ENCODE measurements at regions not wholly inside any gene's neighbourhood (a gene's known extent, or its start where the extent isn't known, plus 50 kb on each side); places are given as distances from the start of the nearest gene placed in this dataset.
"Not testable (repeated sequence)": the region's sequence is repeated elsewhere in the genome, so short reads cannot be mapped to it uniquely, and the experiment has no call there.

GRCh38 chr22:26806445-26807175 is 149.2 kb downstream of the MIAT start:
- DNase-seq = no peak

GRCh38 chr22:26811647-26811992 is 154.2 kb downstream of the MIAT start:
- no peak for DNase-seq

- DNase-seq = no peak
Measured at GRCh38 chr22:26812731-26813130, 155.3 kb downstream of the MIAT start.

GRCh38 chr22:26816726-26817125 is 159.3 kb downstream of the MIAT start:
- no peak for DNase-seq

DNA sequence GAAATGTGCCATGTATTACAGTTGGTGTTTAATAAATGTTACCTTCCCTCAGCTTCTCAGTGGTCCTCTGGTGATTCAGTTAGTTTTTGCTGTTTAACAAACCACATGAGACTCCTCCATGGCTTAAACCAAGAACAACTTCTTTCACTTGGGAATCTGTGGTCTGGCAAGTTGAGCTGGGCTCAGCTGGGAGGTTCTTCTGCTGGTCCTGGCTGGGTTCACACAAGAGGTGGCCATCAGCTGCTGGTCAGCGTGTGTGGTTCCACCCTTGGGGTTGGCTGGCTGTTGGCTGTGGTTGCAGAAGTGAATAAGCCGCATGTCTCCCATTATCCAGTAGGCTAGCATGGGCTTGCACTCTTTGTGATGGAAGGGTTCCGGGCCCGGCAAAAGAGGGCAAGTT is 160.5 kb downstream of the MIAT start:
- DNase-seq = no peak

DNA sequence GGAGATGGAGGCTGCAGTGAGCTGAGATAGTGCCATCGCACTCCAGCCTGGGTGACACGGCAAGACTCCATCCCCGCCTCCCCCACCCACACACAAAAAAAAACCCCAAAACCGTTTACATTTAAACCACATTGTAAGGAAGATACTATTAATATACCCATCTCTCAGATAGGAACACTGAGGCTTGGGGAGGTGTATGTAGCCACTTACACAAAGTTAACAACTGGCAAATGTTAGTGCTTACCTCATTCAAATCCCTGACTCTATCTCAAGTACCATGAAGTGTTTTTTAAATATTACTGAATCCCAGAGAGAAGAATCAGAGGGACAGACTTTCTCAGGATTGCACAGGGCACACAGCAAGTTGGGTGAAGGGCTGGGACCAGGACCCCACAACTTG is 164.5 kb downstream of the MIAT start:
- DNase-seq = no peak

DNA sequence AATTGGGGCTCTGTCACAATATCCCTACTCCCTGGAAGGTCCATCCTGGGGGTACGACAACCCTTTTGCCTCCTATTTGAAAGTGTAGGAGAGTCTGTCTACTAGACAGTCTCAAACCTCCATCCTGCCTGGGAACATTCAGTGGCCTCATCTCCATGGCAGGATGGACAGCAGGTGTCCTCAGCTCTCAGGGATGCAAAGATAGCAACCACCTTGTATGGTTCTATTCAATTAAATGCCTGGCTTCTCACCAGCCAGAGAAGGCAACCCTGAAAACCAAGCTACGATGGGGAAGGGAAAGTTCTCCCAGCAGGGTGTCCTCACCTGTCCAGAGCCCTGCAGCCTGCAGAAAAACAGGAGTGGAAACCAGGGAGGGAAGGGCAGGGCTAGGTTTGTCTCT is 164.9 kb downstream of the MIAT start:
- no peak for DNase-seq

DNA sequence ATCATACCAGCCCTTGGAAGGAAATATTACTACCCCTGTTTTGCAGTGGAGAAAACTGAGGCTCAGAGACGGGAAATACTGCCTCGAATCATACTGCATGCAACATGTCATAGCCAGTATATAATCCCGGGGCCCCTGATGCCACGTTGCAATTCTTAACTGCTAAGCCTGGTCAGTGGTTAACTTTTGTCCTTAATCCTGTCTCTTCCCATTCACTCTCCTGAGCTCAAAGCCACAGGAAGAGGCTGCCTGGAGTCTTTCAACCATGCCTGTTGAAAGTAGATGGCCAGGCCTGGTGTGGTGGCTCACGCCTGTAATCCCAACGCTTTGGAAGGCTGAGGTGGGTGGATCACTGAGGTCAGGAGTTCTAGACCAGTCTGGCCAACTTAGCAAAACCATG is 166.6 kb downstream of the MIAT start:
- DNase-seq = no peak

GRCh38 chr22:26825960-26826935 is 168.9 kb downstream of the MIAT start:
- no peak for DNase-seq

GRCh38 chr22:26827611-26828010 is 170.2 kb downstream of the MIAT start:
- no peak for DNase-seq

DNA sequence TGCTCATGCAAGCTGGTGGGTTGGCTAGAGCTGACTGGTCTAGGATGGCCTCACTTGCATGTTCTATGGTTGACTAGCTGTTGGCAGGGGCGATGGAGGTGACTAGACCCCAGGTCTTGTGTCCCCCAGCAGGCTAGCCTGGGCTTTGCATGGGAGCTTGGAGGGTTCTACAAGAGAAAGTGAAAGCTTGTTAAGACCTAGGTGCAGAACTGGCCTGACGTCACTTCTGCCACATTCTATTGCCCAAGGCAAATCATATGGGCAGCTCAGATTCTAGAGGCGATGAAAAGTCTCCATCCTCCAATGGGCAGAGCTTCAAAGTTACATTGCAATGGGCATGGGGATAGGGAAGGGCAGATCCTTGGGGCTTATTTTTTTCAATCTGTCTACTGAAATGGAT is 170.9 kb downstream of the MIAT start:
- DNase-seq = no peak

GRCh38 chr22:26830837-26831236 is 173.4 kb downstream of the MIAT start:
- no peak for DNase-seq

DNA sequence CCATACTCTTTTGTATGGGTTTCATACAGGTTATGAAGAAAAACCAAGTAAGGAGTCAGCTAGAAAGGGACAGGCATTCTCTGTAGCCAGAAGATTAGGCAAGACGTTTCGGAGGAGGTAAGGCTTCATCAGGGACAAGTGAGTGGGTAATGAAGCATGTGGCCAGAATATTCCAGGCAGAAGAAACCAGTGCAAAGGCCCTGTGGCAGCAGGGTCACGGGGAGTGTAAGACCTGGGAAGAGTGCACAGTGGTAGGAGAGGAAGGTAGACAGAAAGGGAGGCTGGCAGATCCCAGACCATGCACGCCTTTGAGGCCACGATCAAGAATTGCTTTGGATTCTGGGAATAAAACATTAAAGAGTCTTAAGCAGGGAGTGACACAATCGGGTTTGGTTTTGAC is 177.6 kb downstream of the MIAT start:
- DNase-seq = no peak

- DNase-seq = peak; percentile 43
Measured at GRCh38 chr22:26835929-26836528, 178.6 kb downstream of the MIAT start.

DNA sequence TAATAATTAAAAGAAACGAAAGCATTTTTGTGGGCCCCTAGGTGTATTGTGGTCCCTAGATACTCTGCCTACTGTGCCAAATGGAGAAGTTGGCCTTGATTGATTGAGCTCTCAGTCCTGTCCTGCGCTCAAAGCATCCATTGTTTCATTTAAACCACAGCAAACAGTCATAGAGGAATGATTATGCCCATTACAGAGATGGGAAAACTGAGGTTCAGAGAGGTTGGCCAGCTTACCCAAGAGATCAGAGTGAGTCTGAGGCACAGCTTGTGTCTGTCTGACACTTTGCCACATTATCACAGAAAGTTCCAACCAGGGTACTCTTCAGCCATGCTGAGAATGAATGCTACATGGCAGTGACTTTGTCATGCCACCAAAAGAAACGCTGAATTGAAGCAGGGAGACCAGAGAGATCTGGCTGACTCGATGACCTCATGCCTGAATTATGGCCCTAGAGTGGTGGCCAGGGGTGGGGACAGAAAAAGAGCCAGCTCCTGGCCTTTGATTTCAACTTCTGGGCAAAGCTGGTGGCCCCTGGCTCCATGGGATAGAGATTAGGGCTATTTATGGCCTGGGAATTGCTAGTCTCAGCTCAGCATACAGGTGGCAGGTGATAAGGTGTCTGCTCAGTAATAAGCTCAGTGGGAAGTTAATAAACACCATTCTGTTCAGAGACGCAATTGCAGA is 180.5 kb downstream of the MIAT start:
- no peak for DNase-seq

DNA sequence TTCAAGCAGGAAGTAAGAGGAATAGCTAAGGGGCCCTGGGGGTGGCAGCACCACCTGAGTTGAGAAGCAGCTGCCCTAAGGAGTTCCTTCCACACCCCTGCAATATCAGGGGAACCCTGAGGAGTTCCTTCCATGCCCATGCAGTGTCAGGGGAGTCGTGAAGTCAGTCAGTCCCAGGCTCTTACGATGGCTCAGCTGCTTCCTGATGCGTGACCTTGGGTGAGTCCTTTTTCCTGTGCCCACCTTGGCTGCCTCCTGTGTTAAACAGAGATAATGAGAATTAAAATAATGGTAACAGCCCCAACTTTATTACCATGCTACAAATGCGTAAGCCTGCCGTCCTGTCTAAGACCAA is 181.1 kb downstream of the MIAT start:
- DNase-seq = no peak

- no peak for DNase-seq
Measured at GRCh38 chr22:26839216-26839615, 181.8 kb downstream of the MIAT start.

- DNase-seq = not testable (repeated sequence)
Measured at GRCh38 chr22:26840770-26841169, 183.4 kb downstream of the MIAT start.

- no peak for DNase-seq
Measured at GRCh38 chr22:26842103-26842502, 184.7 kb downstream of the MIAT start.

- no peak for DNase-seq
Measured at GRCh38 chr22:26845021-26845743, 187.8 kb downstream of the MIAT start.

DNA sequence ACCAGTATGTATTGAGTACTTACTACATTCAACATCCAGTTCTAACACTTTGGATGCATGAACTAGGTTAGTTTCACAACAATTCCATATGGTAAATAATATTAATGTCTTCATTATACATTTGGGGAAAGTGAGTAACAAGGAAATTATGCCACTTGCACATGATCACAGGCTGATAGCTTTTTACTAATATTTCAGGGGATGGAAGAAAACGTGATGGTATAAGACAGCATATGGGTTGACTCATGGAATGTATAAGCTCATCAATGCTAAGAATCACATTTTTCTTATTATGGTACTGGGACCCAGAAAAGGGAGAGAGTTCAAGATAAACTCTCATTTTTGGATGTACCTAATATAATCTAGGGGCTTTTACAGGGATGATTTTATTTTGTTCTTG is 188.7 kb downstream of the MIAT start:
- no peak for DNase-seq

GRCh38 chr22:26846645-26847044 is 189.3 kb downstream of the MIAT start:
- no peak for DNase-seq

DNA sequence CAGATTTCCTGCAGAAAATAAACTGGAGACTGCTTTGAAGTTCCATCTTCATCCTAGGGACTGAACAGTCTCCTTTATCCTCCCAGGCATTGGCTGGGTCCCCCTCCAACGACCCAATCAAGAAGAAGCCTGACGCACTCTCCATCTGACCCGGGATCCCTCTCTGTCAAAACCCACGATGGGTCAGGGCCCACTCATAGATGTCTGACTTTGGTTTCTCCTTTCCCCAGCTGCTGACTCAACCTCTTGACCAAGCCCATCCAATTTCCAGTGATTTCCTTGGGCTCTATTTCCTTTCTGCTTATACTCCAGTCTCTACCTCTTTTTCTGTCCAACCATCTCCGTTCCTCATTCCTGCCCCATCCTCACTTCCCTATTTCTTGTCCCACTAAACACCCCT is 189.7 kb downstream of the MIAT start:
- no peak for DNase-seq
